ENCODE measurements at regions not wholly inside any gene's neighbourhood (a gene's known extent, or its start where the extent isn't known, plus 50 kb on each side); places are given as distances from the start of the nearest gene placed in this dataset.

DNA sequence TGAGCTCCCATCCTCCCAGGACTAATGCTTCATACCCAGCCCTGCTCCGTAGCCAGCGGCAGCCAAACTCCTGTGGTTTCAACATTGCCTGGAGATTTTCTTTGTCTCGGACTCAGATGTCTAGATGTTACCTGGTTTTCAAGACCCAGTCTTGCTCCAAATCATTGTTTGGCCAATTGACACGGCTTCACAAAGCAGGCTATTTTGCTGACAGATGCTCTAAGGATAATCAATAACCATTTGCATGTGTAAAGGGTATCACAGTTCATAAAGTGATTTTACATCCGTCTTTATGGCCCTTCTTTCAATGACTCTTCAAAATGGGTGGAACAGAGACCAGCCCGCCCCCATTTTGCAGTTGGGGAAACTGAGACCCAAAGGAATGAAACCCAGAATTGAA, 153.4 kb downstream of the SALL1 start:
- TF ChIP-seq, protein P1, sequence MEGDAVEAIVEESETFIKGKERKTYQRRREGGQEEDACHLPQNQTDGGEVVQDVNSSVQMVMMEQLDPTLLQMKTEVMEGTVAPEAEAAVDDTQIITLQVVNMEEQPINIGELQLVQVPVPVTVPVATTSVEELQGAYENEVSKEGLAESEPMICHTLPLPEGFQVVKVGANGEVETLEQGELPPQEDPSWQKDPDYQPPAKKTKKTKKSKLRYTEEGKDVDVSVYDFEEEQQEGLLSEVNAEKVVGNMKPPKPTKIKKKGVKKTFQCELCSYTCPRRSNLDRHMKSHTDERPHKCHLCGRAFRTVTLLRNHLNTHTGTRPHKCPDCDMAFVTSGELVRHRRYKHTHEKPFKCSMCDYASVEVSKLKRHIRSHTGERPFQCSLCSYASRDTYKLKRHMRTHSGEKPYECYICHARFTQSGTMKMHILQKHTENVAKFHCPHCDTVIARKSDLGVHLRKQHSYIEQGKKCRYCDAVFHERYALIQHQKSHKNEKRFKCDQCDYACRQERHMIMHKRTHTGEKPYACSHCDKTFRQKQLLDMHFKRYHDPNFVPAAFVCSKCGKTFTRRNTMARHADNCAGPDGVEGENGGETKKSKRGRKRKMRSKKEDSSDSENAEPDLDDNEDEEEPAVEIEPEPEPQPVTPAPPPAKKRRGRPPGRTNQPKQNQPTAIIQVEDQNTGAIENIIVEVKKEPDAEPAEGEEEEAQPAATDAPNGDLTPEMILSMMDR (conservative IDR thresholded peaks at IDR 0.05), result no peak
- H3K27ac ChIP-seq, result no peak overlapping the region

DNA sequence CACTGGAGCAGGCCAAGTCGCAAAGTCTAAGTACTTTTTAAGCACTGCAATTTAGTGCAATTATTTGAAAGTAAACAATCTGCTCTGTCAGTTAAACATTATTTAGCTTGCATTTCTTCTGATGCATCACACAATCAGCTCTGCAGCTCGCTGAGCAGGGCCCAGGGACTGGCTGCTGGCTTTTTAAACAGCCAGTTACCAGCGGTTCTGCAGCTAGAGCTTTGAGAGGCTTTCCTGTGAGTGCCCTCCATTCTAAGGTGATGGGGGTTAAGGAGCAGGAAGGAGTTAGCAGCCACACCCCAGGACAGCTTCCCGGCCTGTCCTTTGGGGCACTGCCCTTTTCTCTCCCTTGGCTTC, 154.3 kb downstream of the SALL1 start:
- H3K27ac ChIP-seq, result no peak overlapping the region
- TF ChIP-seq, protein P1 (conservative IDR thresholded peaks at IDR 0.05), result no peak

DNA sequence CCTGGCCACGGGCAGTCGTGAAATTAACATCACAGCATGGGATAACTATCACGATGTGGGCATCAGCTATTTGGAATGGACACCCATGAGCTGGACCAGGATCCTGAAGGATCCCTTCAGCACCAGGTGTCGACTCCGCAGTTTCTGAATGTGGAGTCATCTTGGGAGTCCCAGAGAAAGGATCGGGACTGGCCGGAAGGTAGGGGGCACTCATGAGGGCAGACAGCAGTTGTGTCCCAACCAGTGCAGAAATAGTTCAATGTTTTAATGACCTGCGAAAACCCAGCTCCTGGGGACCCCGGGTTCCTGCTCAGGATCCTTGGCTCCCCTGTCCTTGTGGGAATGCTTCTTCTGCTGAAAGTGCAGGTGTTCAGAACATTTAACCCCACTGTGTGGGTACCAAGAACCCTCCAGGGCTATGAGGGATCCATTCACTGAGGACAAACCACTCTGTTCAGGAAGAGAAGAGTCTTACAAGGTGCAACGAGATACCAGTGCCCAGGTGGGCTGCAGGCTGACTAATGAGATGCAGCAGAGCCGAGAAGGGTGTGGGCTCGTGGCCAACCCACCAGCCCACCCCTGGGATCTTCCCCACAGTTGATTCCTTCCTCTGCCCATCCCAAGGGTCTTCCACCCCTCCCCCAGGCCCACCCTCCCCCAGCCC, 154.8 kb downstream of the SALL1 start:
- H3K27ac ChIP-seq, result no peak overlapping the region
- TF ChIP-seq, protein P1 (conservative IDR thresholded peaks at IDR 0.05), result no peak

DNA sequence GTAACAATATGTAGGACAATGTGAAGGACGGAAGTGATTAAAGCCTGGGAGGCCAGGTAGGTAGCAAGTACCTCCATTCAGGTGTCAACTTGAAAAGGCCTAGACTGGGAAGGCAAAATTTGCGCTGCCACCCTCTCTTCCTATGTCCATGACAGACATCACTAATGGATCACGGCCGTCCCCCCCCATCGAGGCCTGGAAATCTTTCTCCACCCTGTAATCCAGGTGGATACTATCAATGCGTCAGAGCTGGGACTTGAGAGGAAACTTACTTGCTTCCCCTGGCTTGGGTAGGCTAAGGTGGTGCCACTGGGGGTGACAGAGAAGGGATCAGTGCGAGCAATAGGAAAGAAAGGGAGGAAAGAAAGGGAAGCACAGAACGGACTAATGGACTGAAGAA, 156.1 kb downstream of the SALL1 start:
- no peak overlapping the region for H3K27ac ChIP-seq
- TF ChIP-seq, protein P1 (conservative IDR thresholded peaks at IDR 0.05), result no peak

DNA sequence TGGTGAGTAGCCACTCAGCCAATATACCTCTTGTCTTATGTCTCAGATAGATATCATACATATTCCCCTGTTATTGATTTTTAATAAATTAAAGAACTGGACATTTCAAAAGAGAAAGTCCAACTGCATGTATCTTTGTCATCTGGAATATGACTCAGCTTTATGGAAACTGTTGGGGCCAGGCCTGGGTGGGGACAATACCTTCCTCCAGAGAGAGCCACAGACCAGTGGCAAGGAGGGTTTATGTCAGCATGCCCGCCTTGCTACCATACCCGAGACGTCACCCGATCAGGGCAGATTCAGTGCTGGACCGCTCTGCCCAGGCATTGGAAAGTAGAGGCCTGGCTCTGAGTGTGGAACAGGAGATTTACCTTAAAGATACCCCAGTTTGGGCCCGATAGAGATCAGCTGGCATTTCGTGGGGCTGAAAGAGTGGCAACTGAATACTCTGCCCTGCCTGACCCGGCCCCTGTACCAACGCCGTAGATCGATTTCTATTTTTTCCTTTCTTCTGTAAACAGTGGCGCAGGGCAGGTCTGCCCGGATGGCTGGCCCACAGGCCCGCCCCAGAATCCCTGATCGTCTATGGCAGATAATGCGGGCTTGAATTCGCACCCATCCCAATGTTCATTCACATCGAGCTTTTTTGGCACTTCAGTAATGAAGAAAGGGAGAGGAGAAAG, 158.6 kb downstream of the SALL1 start:
- no peak overlapping the region for H3K27ac ChIP-seq
- TF ChIP-seq, protein P1 (conservative IDR thresholded peaks at IDR 0.05), result no peak

DNA sequence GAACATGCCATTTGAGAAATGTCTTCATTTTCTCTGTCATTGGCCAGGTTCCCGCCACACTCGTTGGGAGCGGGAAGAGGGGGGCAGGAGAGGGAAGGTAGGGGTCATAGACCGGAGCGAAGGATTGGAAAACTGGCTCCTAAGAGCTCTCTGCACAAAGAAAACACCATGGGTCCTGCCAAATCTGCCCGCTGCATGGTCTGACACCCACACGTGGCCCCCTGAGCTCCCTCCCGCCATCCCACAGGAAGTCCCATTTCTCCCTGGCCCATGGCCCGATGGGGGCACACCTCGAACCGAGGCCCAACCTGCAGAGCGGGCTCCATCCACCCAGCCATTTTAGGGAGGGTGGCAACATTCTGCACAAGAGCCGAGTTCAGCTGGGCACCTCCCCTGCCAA, 159.6 kb downstream of the SALL1 start:
- TF ChIP-seq, protein P1 (conservative IDR thresholded peaks at IDR 0.05), result no peak

DNA sequence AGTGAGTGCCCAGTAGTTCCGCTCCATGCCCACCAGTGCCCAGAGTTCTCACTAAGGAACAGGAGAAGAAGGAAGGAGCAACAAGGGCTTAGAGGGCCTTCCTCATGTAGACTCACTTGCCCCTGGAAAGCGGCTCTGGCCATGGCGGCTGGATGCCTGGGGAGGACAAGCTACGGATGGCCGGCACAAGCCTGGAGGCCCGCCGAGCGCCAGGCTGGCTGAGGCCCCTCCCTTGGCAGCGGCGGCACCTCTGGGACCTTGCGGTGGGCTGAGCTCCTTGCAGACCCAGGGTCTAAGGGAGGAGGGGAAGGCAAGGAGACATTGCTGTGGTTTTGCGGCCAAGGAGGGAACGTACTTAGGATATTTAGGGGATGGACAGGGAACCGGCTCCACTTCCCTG, 160.1 kb downstream of the SALL1 start:
- no peak overlapping the region for H3K27ac ChIP-seq
- TF ChIP-seq, protein P1 (conservative IDR thresholded peaks at IDR 0.05), result no peak

More for the DNA sequence above, 159.6 kb downstream of the SALL1 start:
- H3K27ac ChIP-seq, result no peak overlapping the region
